GM12892 (cell line): ENCODE measurements at regions not wholly inside any gene's neighbourhood (a gene's known extent, or its start where the extent isn't known, plus 50 kb on each side); places are given as distances from the start of the nearest gene placed in this dataset.

Source experiments
- POLR2A ChIP-seq: IDR thresholded peaks from 2 replicates; pipeline ENCODE4 v1.6.1; 2011; ENCODE audit warnings: low read depth, low read length, control low read depth
- POLR2AphosphoS5 ChIP-seq: IDR thresholded peaks from 2 replicates; pipeline ENCODE4 v1.6.1; 2011; ENCODE audit warnings: low read depth, low read length, control low read depth

GRCh38 chr2:142757111-142757510 is 120.4 kb upstream of the KYNU start:
- TF ChIP-seq POLR2A (no peak), POLR2AphosphoS5 (no peak)
